A549 (cell line): ENCODE measurements at regions not wholly inside any gene's neighbourhood (a gene's known extent, or its start where the extent isn't known, plus 50 kb on each side); places are given as distances from the start of the nearest gene placed in this dataset.

Experiments used
- EP300 ChIP-seq, 2 experiments: fragments of >200 bp; sonication (Bioruptor Twin); formaldehyde crosslinking; IDR thresholded peaks; 2 replicates in 1 of 2; 3 replicates in 1 of 2; pipeline ENCODE4 v1.6.1; 2016 to 2017
- JUNB ChIP-seq: fragments of >200 bp; sonication (Bioruptor Twin); formaldehyde crosslinking; IDR thresholded peaks from 2 replicates; pipeline ENCODE4 v1.6.1; 2016
- USF2 ChIP-seq: fragments of 450-650 bp; IDR thresholded peaks from 2 replicates; pipeline ENCODE4 v1.6.1; 2014; ENCODE audit warnings: antibody characterized with exemption
- TF ChIP-seq, protein P1 (sequence below): fragments of >200 bp; sonication (Bioruptor Twin); formaldehyde crosslinking; IDR thresholded peaks from 3 replicates; pipeline ENCODE4 v1.5.1; 2016

- TF ChIP-seq, protein P1, sequence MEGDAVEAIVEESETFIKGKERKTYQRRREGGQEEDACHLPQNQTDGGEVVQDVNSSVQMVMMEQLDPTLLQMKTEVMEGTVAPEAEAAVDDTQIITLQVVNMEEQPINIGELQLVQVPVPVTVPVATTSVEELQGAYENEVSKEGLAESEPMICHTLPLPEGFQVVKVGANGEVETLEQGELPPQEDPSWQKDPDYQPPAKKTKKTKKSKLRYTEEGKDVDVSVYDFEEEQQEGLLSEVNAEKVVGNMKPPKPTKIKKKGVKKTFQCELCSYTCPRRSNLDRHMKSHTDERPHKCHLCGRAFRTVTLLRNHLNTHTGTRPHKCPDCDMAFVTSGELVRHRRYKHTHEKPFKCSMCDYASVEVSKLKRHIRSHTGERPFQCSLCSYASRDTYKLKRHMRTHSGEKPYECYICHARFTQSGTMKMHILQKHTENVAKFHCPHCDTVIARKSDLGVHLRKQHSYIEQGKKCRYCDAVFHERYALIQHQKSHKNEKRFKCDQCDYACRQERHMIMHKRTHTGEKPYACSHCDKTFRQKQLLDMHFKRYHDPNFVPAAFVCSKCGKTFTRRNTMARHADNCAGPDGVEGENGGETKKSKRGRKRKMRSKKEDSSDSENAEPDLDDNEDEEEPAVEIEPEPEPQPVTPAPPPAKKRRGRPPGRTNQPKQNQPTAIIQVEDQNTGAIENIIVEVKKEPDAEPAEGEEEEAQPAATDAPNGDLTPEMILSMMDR = no peak
- no peak for TF ChIP-seq USF2
- no peak for TF ChIP-seq EP300 (IDR thresholded peaks at IDR 0.05)
- no peak for TF ChIP-seq JUNB
Measured at GRCh38 chr10:78968943-78969342, 99.8 kb upstream of the ZMIZ1 start.
